Neural cell (in vitro differentiated cells): ENCODE measurements at regions not wholly inside any gene's neighbourhood (a gene's known extent, or its start where the extent isn't known, plus 50 kb on each side); places are given as distances from the start of the nearest gene placed in this dataset.

Source experiments
- H2AFZ ChIP-seq: fragments of 200-600, 300-800 bp; sonication (generic), shearing (Covaris generic); 2 replicates; pipeline ENCODE4 v1.6.0; 2014; ENCODE audit warnings: low read depth, mild to moderate bottlenecking, antibody characterized with exemption, low read length, moderate library complexity
- H3F3A ChIP-seq: fragments of 200-600 bp; shearing (Covaris generic); 2 replicates; pipeline ENCODE4 v1.6.1; 2016; ENCODE audit warnings: mild to moderate bottlenecking, moderate library complexity, mixed read lengths, antibody characterized with exemption, low read length; ENCODE audit not compliant: insufficient read depth, poor library complexity, severe bottlenecking
- H3K27ac ChIP-seq: fragments of 200-600, 300-800 bp; sonication (generic), shearing (Covaris generic); 2 replicates; pipeline ENCODE4 v1.5.1; 2014; ENCODE audit warnings: mild to moderate bottlenecking, low read length, moderate library complexity
- H3K27me3 ChIP-seq: fragments of 300-800, 200-600 bp; sonication (generic), shearing (Covaris generic); 2 replicates; pipeline ENCODE4 v1.6.0; 2014; ENCODE audit warnings: mild to moderate bottlenecking, low read depth, low read length, moderate library complexity; ENCODE audit not compliant: insufficient read depth
- H3K36me3 ChIP-seq: fragments of 300-800, 200-600 bp; sonication (generic), shearing (Covaris generic); 2 replicates; pipeline ENCODE4 v1.5.1; 2014; ENCODE audit warnings: mild to moderate bottlenecking, antibody characterized with exemption, low read length, moderate library complexity; ENCODE audit not compliant: insufficient read depth
- H3K4me2 ChIP-seq: fragments of 300-800, 200-600 bp; sonication (generic), shearing (Covaris generic); 2 replicates; pipeline ENCODE4 v1.6.0; 2014; ENCODE audit warnings: mild to moderate bottlenecking, low read length
- H3K4me3 ChIP-seq: fragments of 300-800, 200-600 bp; sonication (generic), shearing (Covaris generic); 2 replicates; pipeline ENCODE4 v1.5.1; 2014; ENCODE audit warnings: mild to moderate bottlenecking, low read length, moderate library complexity
- H3K79me2 ChIP-seq: fragments of 200-600 bp; shearing (Covaris generic); replicated peaks from 2 replicates; pipeline ENCODE4 v1.6.0; 2014; ENCODE audit warnings: mild to moderate bottlenecking, low read length, moderate library complexity; ENCODE audit not compliant: insufficient read depth
- H3K9ac ChIP-seq: fragments of 300-800, 200-600 bp; sonication (generic), shearing (Covaris generic); 2 replicates; pipeline ENCODE4 v1.6.1; 2016; ENCODE audit warnings: mild to moderate bottlenecking, low read length, mixed read lengths
- H3K9me2 ChIP-seq: fragments of 200-600 bp; shearing (Covaris generic); 2 replicates; pipeline ENCODE4 v1.6.1; 2016; ENCODE audit warnings: mild to moderate bottlenecking, low read length, mixed read lengths; ENCODE audit not compliant: insufficient read depth
- H3K9me3 ChIP-seq: fragments of 200-600, 300-800 bp; sonication (generic), shearing (Covaris generic); 2 replicates; pipeline ENCODE4 v1.6.1; 2016; ENCODE audit warnings: mild to moderate bottlenecking, mixed run types, low read length, moderate library complexity, mixed read lengths
- H4K20me1 ChIP-seq: fragments of 200-600 bp; shearing (Covaris generic); 2 replicates; pipeline ENCODE4 v1.6.1; 2016; ENCODE audit warnings: mild to moderate bottlenecking, mixed run types; ENCODE audit not compliant: insufficient read depth
- EP300 ChIP-seq: fragments of 450-650 bp; conservative IDR thresholded peaks from 2 replicates; pipeline ENCODE4 v1.6.1; 2014; ENCODE audit warnings: antibody characterized with exemption, mild to moderate bottlenecking, moderate library complexity; ENCODE audit not compliant: poor library complexity, severe bottlenecking
- EZH2 ChIP-seq: fragments of 200-600, 300-800 bp; shearing (Covaris generic), sonication (generic); IDR thresholded peaks from 2 replicates; pipeline ENCODE4 v1.6.1; 2014; ENCODE audit warnings: antibody characterized with exemption, low read length, borderline replicate concordance, mild to moderate bottlenecking; ENCODE audit not compliant: insufficient read depth, poor library complexity, severe bottlenecking
- MXI1 ChIP-seq: fragments of 450-650 bp; conservative IDR thresholded peaks from 2 replicates; pipeline ENCODE4 v1.6.1; 2014; ENCODE audit warnings: antibody characterized with exemption, mild to moderate bottlenecking; ENCODE audit not compliant: poor library complexity, severe bottlenecking
- POLR2AphosphoS5 ChIP-seq: IDR thresholded peaks from 2 replicates; pipeline ENCODE4 v1.6.1; 2012
- RAD21 ChIP-seq: fragments of 450-650 bp; conservative IDR thresholded peaks from 2 replicates; pipeline ENCODE4 v1.6.1; 2014; ENCODE audit warnings: antibody characterized with exemption, mild to moderate bottlenecking, moderate library complexity
- SMC3 ChIP-seq: fragments of 450-650 bp; conservative IDR thresholded peaks from 2 replicates; pipeline ENCODE4 v1.6.1; 2014; ENCODE audit warnings: antibody characterized with exemption, mild to moderate bottlenecking, moderate library complexity; ENCODE audit not compliant: poor library complexity
- TAF1 ChIP-seq: IDR thresholded peaks from 2 replicates; pipeline ENCODE4 v1.6.1; 2012; ENCODE audit warnings: low read depth
- TF ChIP-seq, protein P1 (sequence below): fragments of 450-650 bp; IDR thresholded peaks from 2 replicates; pipeline ENCODE4 v1.5.1; 2014; ENCODE audit warnings: antibody characterized with exemption, mild to moderate bottlenecking, moderate library complexity; ENCODE audit not compliant: poor library complexity, severe bottlenecking
- TF ChIP-seq, protein P2 (sequence below): IDR thresholded peaks from 2 replicates; pipeline ENCODE4 v1.6.1; 2012; ENCODE audit warnings: borderline replicate concordance

DNA sequence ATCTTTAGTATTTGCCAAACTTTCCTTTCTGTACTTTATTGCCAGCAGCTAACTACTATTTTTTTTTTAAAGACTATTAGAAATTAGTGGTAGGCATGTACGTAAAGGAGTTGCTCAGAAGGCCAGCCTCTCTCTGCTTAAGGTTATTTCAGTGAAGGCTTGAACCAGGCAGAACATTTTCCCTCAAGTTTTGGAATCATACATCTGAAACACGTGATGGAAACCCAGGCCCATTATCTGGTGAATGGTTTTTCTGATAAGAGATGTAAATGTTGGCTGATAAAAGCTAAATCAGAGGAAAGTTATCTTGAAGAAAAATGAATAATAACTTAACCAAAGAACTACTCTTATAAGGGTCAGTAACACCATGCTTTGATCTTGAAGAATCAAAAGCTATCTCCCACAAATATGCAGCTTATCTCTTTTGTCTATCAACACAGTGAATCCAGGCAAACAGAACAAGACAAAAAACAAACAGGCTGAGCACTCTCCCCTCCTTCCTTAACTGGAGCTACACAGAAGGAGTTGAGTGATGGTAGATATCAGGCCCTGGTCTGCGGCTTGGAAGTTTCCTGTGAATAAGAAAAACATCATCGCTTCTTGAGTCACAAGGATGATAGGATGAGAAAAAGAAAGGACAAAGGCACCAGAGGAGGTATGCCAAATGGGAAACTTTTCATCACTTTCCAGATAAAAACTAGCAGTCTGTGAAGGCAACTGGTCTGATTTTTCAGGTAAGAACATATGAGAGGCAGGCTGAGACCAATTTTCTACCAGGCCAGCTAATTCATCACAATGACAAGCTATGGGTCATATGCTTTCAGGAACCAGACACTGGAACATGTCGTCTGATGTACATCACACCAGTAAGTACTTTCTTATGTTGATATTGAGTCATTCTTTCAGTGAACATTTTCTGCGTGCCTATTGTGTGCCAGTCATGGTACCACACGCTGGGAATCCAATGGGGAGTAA, 88.4 kb upstream of the STK17B start:
- Histone ChIP-seq H3K4me2 (no peak overlapping the region), H3K36me3 (no peaks in the 10 kb centered on the region), H3K79me2 (no peaks in the 10 kb centered on the region), H3K9me3 (no peaks in the 10 kb centered on the region), H3F3A (no peaks in the 10 kb centered on the region), H4K20me1 (no peaks in the 10 kb centered on the region), H3K9me2 (no peaks in the 10 kb centered on the region), H3K9ac (no peak overlapping the region), H2AFZ (no peak overlapping the region), H3K27me3 (no peaks in the 10 kb centered on the region), H3K27ac (no peak overlapping the region), H3K4me3 (no peak overlapping the region)
- TF ChIP-seq MXI1 = no peak
- TF ChIP-seq TAF1 = no peak
- TF ChIP-seq, protein P1, sequence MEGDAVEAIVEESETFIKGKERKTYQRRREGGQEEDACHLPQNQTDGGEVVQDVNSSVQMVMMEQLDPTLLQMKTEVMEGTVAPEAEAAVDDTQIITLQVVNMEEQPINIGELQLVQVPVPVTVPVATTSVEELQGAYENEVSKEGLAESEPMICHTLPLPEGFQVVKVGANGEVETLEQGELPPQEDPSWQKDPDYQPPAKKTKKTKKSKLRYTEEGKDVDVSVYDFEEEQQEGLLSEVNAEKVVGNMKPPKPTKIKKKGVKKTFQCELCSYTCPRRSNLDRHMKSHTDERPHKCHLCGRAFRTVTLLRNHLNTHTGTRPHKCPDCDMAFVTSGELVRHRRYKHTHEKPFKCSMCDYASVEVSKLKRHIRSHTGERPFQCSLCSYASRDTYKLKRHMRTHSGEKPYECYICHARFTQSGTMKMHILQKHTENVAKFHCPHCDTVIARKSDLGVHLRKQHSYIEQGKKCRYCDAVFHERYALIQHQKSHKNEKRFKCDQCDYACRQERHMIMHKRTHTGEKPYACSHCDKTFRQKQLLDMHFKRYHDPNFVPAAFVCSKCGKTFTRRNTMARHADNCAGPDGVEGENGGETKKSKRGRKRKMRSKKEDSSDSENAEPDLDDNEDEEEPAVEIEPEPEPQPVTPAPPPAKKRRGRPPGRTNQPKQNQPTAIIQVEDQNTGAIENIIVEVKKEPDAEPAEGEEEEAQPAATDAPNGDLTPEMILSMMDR = no peak
- TF ChIP-seq POLR2AphosphoS5 = no peak
- TF ChIP-seq RAD21 = no peak
- TF ChIP-seq, protein P2, sequence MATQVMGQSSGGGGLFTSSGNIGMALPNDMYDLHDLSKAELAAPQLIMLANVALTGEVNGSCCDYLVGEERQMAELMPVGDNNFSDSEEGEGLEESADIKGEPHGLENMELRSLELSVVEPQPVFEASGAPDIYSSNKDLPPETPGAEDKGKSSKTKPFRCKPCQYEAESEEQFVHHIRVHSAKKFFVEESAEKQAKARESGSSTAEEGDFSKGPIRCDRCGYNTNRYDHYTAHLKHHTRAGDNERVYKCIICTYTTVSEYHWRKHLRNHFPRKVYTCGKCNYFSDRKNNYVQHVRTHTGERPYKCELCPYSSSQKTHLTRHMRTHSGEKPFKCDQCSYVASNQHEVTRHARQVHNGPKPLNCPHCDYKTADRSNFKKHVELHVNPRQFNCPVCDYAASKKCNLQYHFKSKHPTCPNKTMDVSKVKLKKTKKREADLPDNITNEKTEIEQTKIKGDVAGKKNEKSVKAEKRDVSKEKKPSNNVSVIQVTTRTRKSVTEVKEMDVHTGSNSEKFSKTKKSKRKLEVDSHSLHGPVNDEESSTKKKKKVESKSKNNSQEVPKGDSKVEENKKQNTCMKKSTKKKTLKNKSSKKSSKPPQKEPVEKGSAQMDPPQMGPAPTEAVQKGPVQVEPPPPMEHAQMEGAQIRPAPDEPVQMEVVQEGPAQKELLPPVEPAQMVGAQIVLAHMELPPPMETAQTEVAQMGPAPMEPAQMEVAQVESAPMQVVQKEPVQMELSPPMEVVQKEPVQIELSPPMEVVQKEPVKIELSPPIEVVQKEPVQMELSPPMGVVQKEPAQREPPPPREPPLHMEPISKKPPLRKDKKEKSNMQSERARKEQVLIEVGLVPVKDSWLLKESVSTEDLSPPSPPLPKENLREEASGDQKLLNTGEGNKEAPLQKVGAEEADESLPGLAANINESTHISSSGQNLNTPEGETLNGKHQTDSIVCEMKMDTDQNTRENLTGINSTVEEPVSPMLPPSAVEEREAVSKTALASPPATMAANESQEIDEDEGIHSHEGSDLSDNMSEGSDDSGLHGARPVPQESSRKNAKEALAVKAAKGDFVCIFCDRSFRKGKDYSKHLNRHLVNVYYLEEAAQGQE = no peak
- TF ChIP-seq EZH2 = no peak
- no peak for TF ChIP-seq SMC3
- TF ChIP-seq EP300 = no peak

DNA sequence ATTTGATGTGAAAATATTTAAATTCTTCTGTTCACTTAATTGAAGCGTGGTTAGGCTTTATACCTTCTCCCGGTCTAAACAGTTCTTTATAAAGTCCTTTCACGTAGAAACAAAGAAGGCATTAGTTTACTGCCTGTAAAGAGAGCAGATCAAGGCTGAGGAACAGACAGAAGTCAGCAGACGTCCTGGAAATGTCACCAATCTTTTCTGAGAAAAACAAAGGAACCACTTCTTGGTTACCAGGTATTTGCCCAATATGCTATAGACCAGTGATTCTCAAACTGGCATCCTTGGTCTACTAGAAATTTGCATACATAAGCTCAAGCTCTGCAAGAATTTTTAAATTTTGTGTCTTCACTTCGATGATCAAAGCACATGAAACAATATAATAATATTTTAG, 89.2 kb upstream of the STK17B start:
- no peaks in the 10 kb centered on the region for H3K9me2 ChIP-seq
- no peak overlapping the region for H3K4me3 ChIP-seq
- H4K20me1 ChIP-seq = no peaks in the 10 kb centered on the region
- no peaks in the 10 kb centered on the region for H3K27me3 ChIP-seq
- no peak overlapping the region for H3K4me2 ChIP-seq
- H3K27ac ChIP-seq = no peak overlapping the region
- H3K79me2 ChIP-seq = no peaks in the 10 kb centered on the region
- H3F3A ChIP-seq = no peaks in the 10 kb centered on the region
- H3K36me3 ChIP-seq = no peaks in the 10 kb centered on the region
- H2AFZ ChIP-seq = no peak overlapping the region
- no peak for TF ChIP-seq RAD21
- TF ChIP-seq POLR2AphosphoS5 = no peak
- TF ChIP-seq, protein P1 = no peak
- TF ChIP-seq SMC3 = no peak
- no peak for TF ChIP-seq MXI1
- H3K9ac ChIP-seq = no peak overlapping the region
- no peaks in the 10 kb centered on the region for H3K9me3 ChIP-seq
